ENCODE measurements at regions not wholly inside any gene's neighbourhood (a gene's known extent, or its start where the extent isn't known, plus 50 kb on each side); places are given as distances from the start of the nearest gene placed in this dataset.

DNA sequence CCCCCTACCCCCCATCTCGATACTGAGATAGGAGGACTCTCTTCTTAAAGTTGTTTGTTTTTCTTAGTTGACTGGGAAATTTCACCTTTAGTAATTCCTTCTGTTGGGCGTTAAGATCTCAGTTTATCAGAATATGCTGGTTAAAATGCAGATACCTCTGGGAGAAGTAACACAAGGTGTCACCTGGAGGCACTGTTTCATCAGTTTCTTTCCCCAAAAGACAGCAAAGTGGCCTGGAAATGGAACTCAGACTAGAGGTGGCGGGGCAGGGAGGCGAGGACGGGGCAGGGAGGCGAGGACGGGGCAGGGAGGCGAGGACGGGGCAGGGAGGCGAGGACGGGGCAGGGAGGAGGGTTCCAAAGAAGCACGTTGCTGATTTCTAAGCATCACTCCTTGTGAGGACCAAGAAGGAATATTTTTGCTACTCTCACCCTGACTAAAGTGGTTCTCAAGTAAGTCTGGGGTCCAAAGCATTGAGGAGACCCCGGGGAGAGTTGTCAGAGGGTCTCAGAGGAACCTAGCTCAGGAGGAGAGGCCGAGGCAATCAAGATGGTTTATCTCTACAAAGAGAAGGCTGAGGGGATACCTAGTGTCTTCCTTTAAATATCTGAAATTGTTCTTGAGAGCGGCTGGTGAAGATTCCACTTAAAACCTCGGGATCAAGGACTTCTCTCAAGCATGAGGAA lies 147.0 kb upstream of the B3GAT1 start:
- Histone ChIP-seq H3K27me3 (ENCODE audit: insufficient read depth, low read length) (no peaks in the 10 kb centered on the region), H3K56ac (ENCODE audit: insufficient read length, low read depth, low read length) (no peak overlapping the region), H3K4ac (ENCODE audit: low read depth, low read length) (no peak overlapping the region), H3K9me3 (ENCODE audit: control insufficient read depth, low read depth, low read length) (no peaks in the 10 kb centered on the region), H3K4me1 (ENCODE audit: insufficient read depth, low read length) (no peaks in the 10 kb centered on the region), H4K5ac (ENCODE audit: insufficient read length, low read depth, low read length) (no peak overlapping the region), H4K20me1 (ENCODE audit: control insufficient read depth, insufficient read depth, insufficient read length) (no peaks in the 10 kb centered on the region), H3K79me1 (ENCODE audit: insufficient read depth, low read depth, low read length, poor library complexity, severe bottlenecking) (no peaks in the 10 kb centered on the region), H4K8ac (replicated peaks; ENCODE audit: insufficient read length, low read depth, low read length) (no peak overlapping the region), H2BK5ac (ENCODE audit: insufficient read length, low read length) (no peak overlapping the region), H3K23me2 (ENCODE audit: insufficient read length, low read depth, low read length, poor library complexity, severe bottlenecking) (no peaks in the 10 kb centered on the region), H2BK20ac (ENCODE audit: low read depth, low read length, poor library complexity, severe bottlenecking) (no peak overlapping the region), H3K27ac (ENCODE audit: insufficient read length, low read depth, low read length) (no peak overlapping the region), H2BK15ac (ENCODE audit: low read depth, low read length) (no peak overlapping the region), H2AK5ac (ENCODE audit: insufficient read length, low read length) (no peak overlapping the region), H3T11ph (ENCODE audit: low read length) (no peak overlapping the region), H3K79me2 (ENCODE audit: insufficient read depth, low read length) (no peaks in the 10 kb centered on the region), H3K9ac (ENCODE audit: extremely low read depth, insufficient read length, low read length) (no peak overlapping the region), H3K4me2 (ENCODE audit: insufficient read depth, insufficient read length, low read length) (no peak overlapping the region), H2BK12ac (ENCODE audit: insufficient read length, low read depth, low read length) (no peak overlapping the region), H2AFZ (ENCODE audit: low read length) (no peak overlapping the region), H4K91ac (ENCODE audit: insufficient read length, low read depth, low read length) (no peak overlapping the region), H3K18ac (ENCODE audit: insufficient read length, low read depth, low read length) (no peak overlapping the region), H2BK120ac (ENCODE audit: low read depth, low read length, poor library complexity, severe bottlenecking) (no peak overlapping the region), H3K23ac (ENCODE audit: insufficient read length, low read depth, low read length) (no peak overlapping the region), H3K14ac (ENCODE audit: insufficient read depth, low read length) (no peak overlapping the region; the same call in 1 of the 2 replicates)
- DNase-seq = no peak
- TF ChIP-seq, protein P1, sequence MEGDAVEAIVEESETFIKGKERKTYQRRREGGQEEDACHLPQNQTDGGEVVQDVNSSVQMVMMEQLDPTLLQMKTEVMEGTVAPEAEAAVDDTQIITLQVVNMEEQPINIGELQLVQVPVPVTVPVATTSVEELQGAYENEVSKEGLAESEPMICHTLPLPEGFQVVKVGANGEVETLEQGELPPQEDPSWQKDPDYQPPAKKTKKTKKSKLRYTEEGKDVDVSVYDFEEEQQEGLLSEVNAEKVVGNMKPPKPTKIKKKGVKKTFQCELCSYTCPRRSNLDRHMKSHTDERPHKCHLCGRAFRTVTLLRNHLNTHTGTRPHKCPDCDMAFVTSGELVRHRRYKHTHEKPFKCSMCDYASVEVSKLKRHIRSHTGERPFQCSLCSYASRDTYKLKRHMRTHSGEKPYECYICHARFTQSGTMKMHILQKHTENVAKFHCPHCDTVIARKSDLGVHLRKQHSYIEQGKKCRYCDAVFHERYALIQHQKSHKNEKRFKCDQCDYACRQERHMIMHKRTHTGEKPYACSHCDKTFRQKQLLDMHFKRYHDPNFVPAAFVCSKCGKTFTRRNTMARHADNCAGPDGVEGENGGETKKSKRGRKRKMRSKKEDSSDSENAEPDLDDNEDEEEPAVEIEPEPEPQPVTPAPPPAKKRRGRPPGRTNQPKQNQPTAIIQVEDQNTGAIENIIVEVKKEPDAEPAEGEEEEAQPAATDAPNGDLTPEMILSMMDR (conservative IDR thresholded peaks at IDR 0.05) = peak; percentile 25; the same call in 1 of the 3 replicates
- no peaks in the 10 kb centered on the region for H3K9me3 Mint-ChIP-seq
- no peak overlapping the region for H3K27ac Mint-ChIP-seq
- H3K27me3 Mint-ChIP-seq (ENCODE audit: low read depth) = peaks cover 9% of the 10 kb centered on the region
- WGBS (ENCODE audit: extremely low coverage, insufficient read length, low lambda C conversion rate) = no CpG with 5 or more reads among the region's 16 CpGs
- H3K4me1 Mint-ChIP-seq = peaks cover 16 to 22% of the 10 kb centered on the region in 2 experiments
- H3K4me3 Mint-ChIP-seq = no peak overlapping the region; a peak in 1 of 5 replicates
- no peaks in the 10 kb centered on the region for H3K36me3 Mint-ChIP-seq (ENCODE audit: insufficient read depth in 1 of 3, low read depth in 3 of 3)
